K562 (cell line): ENCODE measurements at regions not wholly inside any gene's neighbourhood (a gene's known extent, or its start where the extent isn't known, plus 50 kb on each side); places are given as distances from the start of the nearest gene placed in this dataset.

ENCODE experiments used
- ATAC-seq: fragments of 200-7000 bp; cut with Tn5 transposase; 3 replicates; pipeline ENCODE4 v1.9.1; 2020; ENCODE audit warnings: moderate library complexity
- BruUV-seq: library from RNA; stranded (reverse); fragments of 400-500 nt; replicated peaks from 2 replicates; lab custom pipeline; 2021; lab: Mats Ljungman, UMichigan
- CTCF ChIA-PET: fragments of 300-600 bp; formaldehyde crosslinking; extraction: SDS; loops from one replicate; lab custom pipeline; 2021; ENCODE audit warnings: low intra/inter-chr PET ratio; lab: Yijun Ruan, JAX
- POLR2A ChIA-PET: fragments of 300-600, 350-650 bp; sonication (Branson Sonifier 250); formaldehyde crosslinking; extraction: SDS; loops from one replicate; lab custom pipeline; 2021; ENCODE audit warnings: antibody characterized with exemption, inconsistent platforms; lab: Yijun Ruan, JAX
- DNase-seq, 4 experiments: peaks; one replicate each; pipeline versions ENCODE4 v3.0.0 to v3.0.0-alpha.2; 2011 to 2018; ENCODE audit warnings: low spot score in 3 of 4, mixed read lengths in 3 of 4; ENCODE audit errors: extremely low read depth in 1 of 4
- FAIRE-seq: peaks from 2 replicates; lab custom pipeline; 2011; peaks lifted over from hg19 to GRCh38; lab: Jason Lieb, UNC
- H2AFZ ChIP-seq: 2 replicates; pipeline ENCODE4 v1.6.0; 2011; ENCODE audit warnings: low read depth, low read length, control low read depth, inconsistent platforms
- H3K27ac ChIP-seq: fragments of 200-600 bp; 3 replicates; pipeline ENCODE4 v1.8.0; 2011; ENCODE audit warnings: low read depth, mild to moderate bottlenecking, control low read depth, inconsistent platforms, low read length, moderate library complexity, mixed read lengths; ENCODE audit errors: extremely low read depth
- H3K27me3 ChIP-seq, 2 experiments: fragments of 300-600 bp in 1 of 2; 2 replicates in 1 of 2; 3 replicates in 1 of 2; pipeline versions ENCODE4 v1.6.0 to v1.8.0; 2011; ENCODE audit warnings: inconsistent platforms in 2 of 2, low read length in 2 of 2, mild to moderate bottlenecking in 1 of 2, mixed read lengths in 1 of 2, moderate library complexity in 1 of 2; ENCODE audit not compliant: control insufficient read depth in 2 of 2, insufficient read depth in 2 of 2
- H3K36me3 ChIP-seq: fragments of 300-600 bp; 3 replicates; pipeline ENCODE4 v1.8.0; 2011; ENCODE audit warnings: mild to moderate bottlenecking, low read length, inconsistent platforms; ENCODE audit not compliant: control insufficient read depth, insufficient read depth
- H3K4me1 ChIP-seq, 2 experiments: fragments of 200-600 bp in 1 of 2; replicated peaks in 1 of 2; 2 replicates in 1 of 2; 3 replicates in 1 of 2; pipeline versions ENCODE4 v1.5.1 to v1.8.0; 2011; ENCODE audit warnings: inconsistent platforms in 2 of 2, low read length in 2 of 2, mild to moderate bottlenecking in 1 of 2, mixed read lengths in 1 of 2, moderate library complexity in 1 of 2; ENCODE audit not compliant: control insufficient read depth in 2 of 2, insufficient read depth in 2 of 2
- H3K4me2 ChIP-seq: 2 replicates; pipeline ENCODE4 v1.6.1; 2011; ENCODE audit warnings: low read length, control low read depth, inconsistent platforms, mixed read lengths; ENCODE audit not compliant: insufficient read depth
- H3K4me3 ChIP-seq: fragments of 200-600 bp; sonication (generic), shearing (Covaris generic); 2 replicates; pipeline ENCODE4 v1.5.1; 2016; ENCODE audit warnings: control low read depth, inconsistent platforms
- H3K79me2 ChIP-seq: fragments of 200-600 bp; 3 replicates; pipeline ENCODE4 v1.8.0; 2011; ENCODE audit warnings: low read length, inconsistent platforms; ENCODE audit not compliant: control insufficient read depth, insufficient read depth
- H3K9ac ChIP-seq, 2 experiments: 2 replicates each; pipeline versions ENCODE4 v1.6.0 to v1.6.1; 2011; ENCODE audit warnings: low read depth in 2 of 2, low read length in 2 of 2, control low read depth in 1 of 2, inconsistent platforms in 1 of 2, mild to moderate bottlenecking in 1 of 2, mixed read lengths in 1 of 2; ENCODE audit not compliant: insufficient read depth in 1 of 2
- H3K9me1 ChIP-seq: one replicate; pipeline ENCODE4 v1.6.0; 2011; ENCODE audit warnings: inconsistent platforms, mild to moderate bottlenecking, low read length, moderate library complexity; ENCODE audit not compliant: control insufficient read depth, insufficient read depth
- H3K9me3 ChIP-seq: replicated peaks from 2 replicates; pipeline ENCODE4 v1.5.1; 2011; ENCODE audit warnings: low read depth, low read length, inconsistent platforms; ENCODE audit not compliant: control insufficient read depth, insufficient read depth
- H4K20me1 ChIP-seq: replicated peaks from 2 replicates; pipeline ENCODE4 v1.6.1; 2011; ENCODE audit warnings: low read length, inconsistent platforms, mixed read lengths; ENCODE audit not compliant: control insufficient read depth, insufficient read depth
- BRCA1 ChIP-seq, 2 experiments: fragments of 450-650 bp in 1 of 2; sonication (generic) in 1 of 2; formaldehyde crosslinking in 1 of 2; IDR thresholded peaks; 2 replicates each; pipeline versions ENCODE4 v1.5.0 to v1.6.1; 2017 to 2020; ENCODE audit warnings: mild to moderate bottlenecking in 1 of 2, missing genetic modification reagents in 1 of 2
- BRD9 ChIP-seq: fragments of 450-650 bp; IDR thresholded peaks from 2 replicates; pipeline ENCODE4 v1.6.1; 2018; ENCODE audit warnings: low read depth; ENCODE audit not compliant: partially characterized antibody
- CAMTA2 ChIP-seq: fragments of 250-450 bp; sonication (Bioruptor Pico); conservative IDR thresholded peaks from 2 replicates; pipeline ENCODE4 v1.5.1; 2022
- HOXB6 ChIP-seq: fragments of 250-450 bp; sonication (Bioruptor Pico); IDR thresholded peaks from 2 replicates; pipeline ENCODE4 v1.5.1; 2022; ENCODE audit warnings: mild to moderate bottlenecking, borderline replicate concordance
- JUND ChIP-seq, 2 experiments: IDR thresholded peaks; 2 replicates in 1 of 2; 3 replicates in 1 of 2; pipeline ENCODE4 v1.6.1; 2011; ENCODE audit warnings: borderline replicate concordance in 2 of 2, low read depth in 2 of 2, low read length in 2 of 2, improper control_type of control experiment in 1 of 2, missing biosample characterization in 1 of 2, missing genetic modification characterization in 1 of 2, missing genetic modification reagents in 1 of 2
- MTF1 ChIP-seq: fragments of 250-450 bp; sonication (Bioruptor Pico); IDR thresholded peaks from 2 replicates; pipeline ENCODE4 v1.9.0; 2021; ENCODE audit warnings: moderate library complexity, mild to moderate bottlenecking, inconsistent platforms, borderline replicate concordance
- NCOA4 ChIP-seq: fragments of 450-650 bp; IDR thresholded peaks from 2 replicates; pipeline ENCODE4 v1.6.1; 2018; ENCODE audit warnings: mild to moderate bottlenecking; ENCODE audit not compliant: partially characterized antibody
- NONO ChIP-seq, 2 experiments: fragments of 200-400 bp in 1 of 2; fragments of 450-650 bp in 1 of 2; formaldehyde crosslinking in 1 of 2; IDR thresholded peaks; 2 replicates each; pipeline ENCODE4 v1.6.1; 2017; ENCODE audit warnings: low read depth in 2 of 2, mild to moderate bottlenecking in 2 of 2, moderate library complexity in 2 of 2, low read length in 1 of 2
- PRMT5 ChIP-seq: sonication (generic); formaldehyde crosslinking; IDR thresholded peaks from 2 replicates; pipeline ENCODE4 v1.5.0; 2020; ENCODE audit warnings: missing genetic modification reagents
- SMARCB1 ChIP-seq: IDR thresholded peaks from 2 replicates; pipeline ENCODE4 v1.6.1; 2011; ENCODE audit warnings: improper control_type of control experiment, low read depth; ENCODE audit not compliant: insufficient read length
- THRA ChIP-seq: fragments of 450-650 bp; IDR thresholded peaks from 2 replicates; pipeline ENCODE4 v1.6.1; 2017; ENCODE audit warnings: mild to moderate bottlenecking, moderate library complexity
- ZNF165 ChIP-seq: fragments of 250-450 bp; sonication (Bioruptor Pico); IDR thresholded peaks from 2 replicates; pipeline ENCODE4 v1.4.0; 2020; ENCODE audit warnings: borderline replicate concordance
- ZNF175 ChIP-seq: fragments of 200-800 bp; sonication (Bioruptor generic); IDR thresholded peaks from 2 replicates; pipeline ENCODE4 v1.6.1; 2016; ENCODE audit warnings: low read depth, mild to moderate bottlenecking, missing genetic modification characterization, missing compliant biosample characterization
- ZNF384 ChIP-seq: IDR thresholded peaks from 2 replicates; pipeline ENCODE4 v1.6.1; 2012; ENCODE audit warnings: low read depth, low read length, improper control_type of control experiment
- ZNF785 ChIP-seq: fragments of 250-450 bp; sonication (Bioruptor Pico); IDR thresholded peaks from 2 replicates; pipeline ENCODE4 v1.4.0; 2020; ENCODE audit warnings: mild to moderate bottlenecking
- WGBS: fragments of 100-300 bp; shearing (Covaris generic); methylation state at CpG from one replicate; pipeline ENCODE4 v1.1.6; 2016; ENCODE audit warnings: low coverage, mixed read lengths; ENCODE audit not compliant: insufficient coverage; ENCODE audit errors: missing lambda C conversion rate; 5-methylcytosine and 5-hydroxymethylcytosine counted together
- in situ Hi-C: fragments of 300-500 bp; cut with MboI; formaldehyde crosslinking; loops from 4 replicates; pipeline ENCODE4 v1.15.0; 2018; ENCODE audit warnings: inconsistent platforms, mixed read lengths
- intact Hi-C: fragments of 100-400 bp; cut with micrococcal nuclease; formaldehyde crosslinking; loops from 2 replicates; pipeline ENCODE4 v1.14.2; 2022
- TF ChIP-seq, protein P1 (sequence below): sonication (generic); formaldehyde crosslinking; IDR thresholded peaks from 2 replicates; pipeline ENCODE4 v1.9.0; 2022; ENCODE audit warnings: mild to moderate bottlenecking, missing genetic modification reagents

DNA sequence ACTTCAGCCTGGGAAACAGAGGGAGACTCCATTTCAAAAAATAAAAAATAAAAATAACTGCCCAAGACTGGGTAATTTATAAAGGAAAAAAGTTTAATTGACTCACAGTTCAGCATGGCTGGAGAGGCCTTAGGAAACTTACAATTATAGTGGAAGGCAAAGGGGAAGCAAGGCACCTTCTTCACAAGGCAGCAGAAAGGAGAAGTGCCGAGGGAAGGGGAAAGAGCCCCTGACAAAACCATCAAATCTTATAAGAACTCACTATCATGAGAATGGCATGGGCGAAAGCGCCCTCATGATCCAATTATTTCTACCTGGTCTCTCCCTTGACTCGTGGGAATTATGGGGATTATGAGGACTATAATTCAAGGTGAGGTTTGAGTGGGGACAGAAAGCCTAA lies 95.5 kb upstream of the LGSN start:
- WGBS = 0% methylated on average over 4 of the region's 4 CpGs
- intact Hi-C loops = no loop called here
- Histone ChIP-seq H2AFZ (no peak overlapping the region), H3K9me3 (no peaks in the 10 kb centered on the region), H3K36me3 (no peaks in the 10 kb centered on the region), H3K27ac (no peak overlapping the region), H3K4me3 (no peak overlapping the region), H3K4me2 (no peak overlapping the region), H3K27me3 (no peaks in the 10 kb centered on the region), H4K20me1 (no peaks in the 10 kb centered on the region), H3K9ac (no peak overlapping the region), H3K9me1 (no peaks in the 10 kb centered on the region), H3K79me2 (no peaks in the 10 kb centered on the region), H3K4me1 (no peaks in the 10 kb centered on the region)
- no peak for FAIRE-seq
- no TSS peak for BruUV-seq
- in situ Hi-C loops = no loop called here
- CTCF ChIA-PET = no interaction called here
- TF ChIP-seq NCOA4 (no peak), ZNF785 (CRISPR knock-in tag) (no peak), NONO (IDR thresholded peaks at IDR 0.05; ENCODE audit: low read depth in 2 of 2, low read length in 1 of 2) (no peak), MTF1 (CRISPR knock-in tag) (no peak), BRCA1 (IDR thresholded peaks at IDR 0.05) (no peak), BRCA1 (CRISPR knock-in tag; IDR thresholded peaks at IDR 0.05) (no peak)
- POLR2A ChIA-PET = interaction anchor here (0.6 kb wide), 1 partner anchor 10 kb away, joined by 3 read pairs; no protein-coding TSS in a partner anchor
- no peak for DNase-seq
- ATAC-seq = no peak

- no peak overlapping the region for H3K9ac ChIP-seq
- BruUV-seq = no TSS peak
- ChIA-PET POLR2A (no interaction called here), CTCF (no interaction called here)
- intact Hi-C loops = no loop called here
- in situ Hi-C loops = no loop called here
- H3K9me1 ChIP-seq = no peaks in the 10 kb centered on the region
- ATAC-seq (no peak), DNase-seq (no peak), FAIRE-seq (no peak)
- H3K4me2 ChIP-seq = no peak overlapping the region
- H3K4me1 ChIP-seq = no peaks in the 10 kb centered on the region
- no peak overlapping the region for H3K4me3 ChIP-seq
- no peaks in the 10 kb centered on the region for H3K79me2 ChIP-seq
- no peaks in the 10 kb centered on the region for H3K9me3 ChIP-seq
- TF ChIP-seq JUND (IDR thresholded peaks at IDR 0.05; ENCODE audit: borderline replicate concordance, low read depth, low read length) (no peak), JUND (tag; IDR thresholded peaks at IDR 0.05; ENCODE audit: borderline replicate concordance, low read depth, low read length) (no peak), PRMT5 (CRISPR knock-in tag) (no peak), SMARCB1 (no peak), HOXB6 (CRISPR knock-in tag) (no peak), BRD9 (no peak), THRA (no peak), CAMTA2 (CRISPR knock-in tag) (no peak), ZNF384 (no peak), ZNF175 (CRISPR knock-in tag) (no peak), ZNF165 (CRISPR knock-in tag) (no peak)
- TF ChIP-seq, protein P1, sequence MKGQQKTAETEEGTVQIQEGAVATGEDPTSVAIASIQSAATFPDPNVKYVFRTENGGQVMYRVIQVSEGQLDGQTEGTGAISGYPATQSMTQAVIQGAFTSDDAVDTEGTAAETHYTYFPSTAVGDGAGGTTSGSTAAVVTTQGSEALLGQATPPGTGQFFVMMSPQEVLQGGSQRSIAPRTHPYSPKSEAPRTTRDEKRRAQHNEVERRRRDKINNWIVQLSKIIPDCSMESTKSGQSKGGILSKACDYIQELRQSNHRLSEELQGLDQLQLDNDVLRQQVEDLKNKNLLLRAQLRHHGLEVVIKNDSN (CRISPR knock-in tag) = no peak
- no peaks in the 10 kb centered on the region for H4K20me1 ChIP-seq
- no peak overlapping the region for H3K27ac ChIP-seq
- H2AFZ ChIP-seq = no peak overlapping the region
- no peaks in the 10 kb centered on the region for H3K27me3 ChIP-seq
- 0% methylated on average over 1 of the region's 1 CpG for WGBS
- no peaks in the 10 kb centered on the region for H3K36me3 ChIP-seq
These were observed 99.0 kb upstream of the LGSN start for GRCh38 chr6:63418741-63419140.
